H1 (cell line): ENCODE measurements at regions not wholly inside any gene's neighbourhood (a gene's known extent, or its start where the extent isn't known, plus 50 kb on each side); places are given as distances from the start of the nearest gene placed in this dataset.

Source experiments
- CHD7 ChIP-seq: fragments of 300-600 bp; sonication (generic); IDR thresholded peaks from 2 replicates; pipeline ENCODE4 v1.7.1; 2012; ENCODE audit warnings: low read length, moderate library complexity, mild to moderate bottlenecking, inconsistent platforms; ENCODE audit not compliant: insufficient replicate concordance

GRCh38 chr2:41947701-41948396 is 100.0 kb upstream of the PKDCC start (continued):
- TF ChIP-seq CHD7 = no peak
